Adrenal gland (tissue), 9 donors: ENCODE measurements at regions not wholly inside any gene's neighbourhood (a gene's known extent, or its start where the extent isn't known, plus 50 kb on each side); places are given as distances from the start of the nearest gene placed in this dataset.

Source experiments
- DNase-seq, 7 donors: peaks; one replicate each; pipeline ENCODE4 v3.0.0-alpha.2; 2019 to 2020
- H3K27ac ChIP-seq, 5 donors: fragments of 200-600 bp; sonication (generic) in 4 of 5; 1 replicate in 3 of 5; 2 replicates in 2 of 5; pipeline versions ENCODE4 v1.5.1 to v1.8.0; 2016 to 2020; ENCODE audit warnings: mild to moderate bottlenecking in 1 of 5
- H3K27me3 ChIP-seq: fragments of 200-600 bp; 2 replicates; pipeline ENCODE4 v1.8.0; 2021
- H3K36me3 ChIP-seq, 2 donors: fragments of 200-600 bp; replicated peaks in 1 of 2; 1 replicate in 1 of 2; 2 replicates in 1 of 2; pipeline versions ENCODE4 v1.5.1 to v1.8.0; 2018 to 2022
- H3K4me1 ChIP-seq, 2 donors: fragments of 200-600 bp; replicated peaks in 1 of 2; 1 replicate in 1 of 2; 2 replicates in 1 of 2; pipeline versions ENCODE4 v1.5.1 to v1.8.0; 2018 to 2021
- H3K4me3 ChIP-seq, 4 donors: fragments of 200-600 bp; sonication (generic) in 3 of 4; one replicate each; pipeline ENCODE4 v1.5.1; 2016 to 2018
- H3K9me3 ChIP-seq, 3 donors: fragments of 200-600 bp; sonication (generic) in 1 of 3; replicated peaks in 1 of 3; 1 replicate in 2 of 3; 2 replicates in 1 of 3; pipeline versions ENCODE4 v1.5.1 to v1.8.0; 2016 to 2021
- POLR2A ChIP-seq, 2 donors: fragments of 450-650 bp; IDR thresholded peaks; one replicate each; pipeline ENCODE4 v1.6.1; 2017; ENCODE audit warnings: antibody characterized with exemption in 2 of 2, mild to moderate bottlenecking in 2 of 2, moderate library complexity in 1 of 2
- WGBS, 4 donors: extraction: QIAGEN DNeasy Blood & Tissue Kit in 2 of 4; methylation state at CpG; one replicate each; pipeline versions ENCODE4 v1.1.5 to v1.1.7; 2013 to 2017; 5-methylcytosine and 5-hydroxymethylcytosine counted together
- intact Hi-C, 2 donors: fragments of 100-400 bp; cut with DNase I; formaldehyde crosslinking; loops; one replicate each; pipeline versions ENCODE4 v1.14.1 to v1.15.0; 2022 to 2023
- TF ChIP-seq, protein P1 (sequence below), 6 experiments: fragments of 450-650 bp in 4 of 6; fragments of 200-600 bp in 2 of 6; sonication (generic) in 1 of 6; IDR thresholded peaks; 1 replicate in 5 of 6; 2 replicates in 1 of 6; pipeline versions ENCODE4 v1.5.1 to v1.8.0; 2016 to 2021; ENCODE audit warnings: antibody characterized with exemption in 6 of 6, mild to moderate bottlenecking in 2 of 6, moderate library complexity in 1 of 6
- donor health status: healthy with polysubstance abuse.
- donor health status: Bipolar disorder and iron deficiency.
- donor health status: DM: yes; HTN: yes; CAD: no.
- donor health status: DM: no; HTN: no; CAD: no.
- donor health status: DM: no; HTN: no; CAD: no.

DNA sequence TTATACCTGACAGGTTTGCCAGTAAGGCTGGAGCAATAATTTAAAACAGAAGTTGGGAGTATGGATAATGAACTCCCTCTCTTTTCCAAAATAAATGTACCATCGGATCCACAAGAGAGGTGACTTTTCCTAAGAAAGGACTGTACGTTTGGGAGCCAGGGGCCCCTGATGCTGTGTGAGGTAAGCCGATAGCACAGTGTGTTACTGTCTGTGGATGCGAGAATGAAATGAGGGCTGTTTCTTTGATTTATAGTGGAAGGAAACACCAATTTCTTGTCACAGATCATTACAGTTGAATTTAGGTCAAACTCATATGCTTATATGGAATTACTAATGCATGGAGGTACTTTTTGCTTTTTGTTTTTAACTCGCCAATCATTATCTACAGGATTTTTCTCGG is 147.7 kb downstream of the ZNF664 start:
- WGBS, 4 donors, result 69 to 85% (median 80%) methylated on average over 6 of the region's 6 CpGs
- Histone ChIP-seq H3K9me3 (no peaks in the 10 kb centered on the region), H3K4me1 (no peaks in the 10 kb centered on the region), H3K4me3 (no peak overlapping the region), H3K27ac (no peak overlapping the region), H3K36me3 (no peaks in the 10 kb centered on the region), H3K27me3 (no peaks in the 10 kb centered on the region)
- no peak for DNase-seq
- intact Hi-C loops, result no loop called here
- no peak for TF ChIP-seq POLR2A (IDR thresholded peaks at IDR 0.05)
- TF ChIP-seq, protein P1, sequence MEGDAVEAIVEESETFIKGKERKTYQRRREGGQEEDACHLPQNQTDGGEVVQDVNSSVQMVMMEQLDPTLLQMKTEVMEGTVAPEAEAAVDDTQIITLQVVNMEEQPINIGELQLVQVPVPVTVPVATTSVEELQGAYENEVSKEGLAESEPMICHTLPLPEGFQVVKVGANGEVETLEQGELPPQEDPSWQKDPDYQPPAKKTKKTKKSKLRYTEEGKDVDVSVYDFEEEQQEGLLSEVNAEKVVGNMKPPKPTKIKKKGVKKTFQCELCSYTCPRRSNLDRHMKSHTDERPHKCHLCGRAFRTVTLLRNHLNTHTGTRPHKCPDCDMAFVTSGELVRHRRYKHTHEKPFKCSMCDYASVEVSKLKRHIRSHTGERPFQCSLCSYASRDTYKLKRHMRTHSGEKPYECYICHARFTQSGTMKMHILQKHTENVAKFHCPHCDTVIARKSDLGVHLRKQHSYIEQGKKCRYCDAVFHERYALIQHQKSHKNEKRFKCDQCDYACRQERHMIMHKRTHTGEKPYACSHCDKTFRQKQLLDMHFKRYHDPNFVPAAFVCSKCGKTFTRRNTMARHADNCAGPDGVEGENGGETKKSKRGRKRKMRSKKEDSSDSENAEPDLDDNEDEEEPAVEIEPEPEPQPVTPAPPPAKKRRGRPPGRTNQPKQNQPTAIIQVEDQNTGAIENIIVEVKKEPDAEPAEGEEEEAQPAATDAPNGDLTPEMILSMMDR (IDR thresholded peaks at IDR 0.05), result no peak

- Histone ChIP-seq H3K27me3 (no peaks in the 10 kb centered on the region), H3K27ac (no peak overlapping the region), H3K4me3 (no peak overlapping the region), H3K4me1 (no peaks in the 10 kb centered on the region), H3K9me3 (no peaks in the 10 kb centered on the region), H3K36me3 (no peaks in the 10 kb centered on the region)
- TF ChIP-seq, protein P1 (IDR thresholded peaks at IDR 0.05), result no peak
- no peak for TF ChIP-seq POLR2A (IDR thresholded peaks at IDR 0.05)
- intact Hi-C loops, result no loop called here
- WGBS, 4 donors, result 88 to 92% (median 90%) methylated on average over 9 of the region's 9 CpGs
- no peak for DNase-seq
Observed at GRCh38 chr12:124122722-124123121, 149.7 kb downstream of the ZNF664 start.

DNA sequence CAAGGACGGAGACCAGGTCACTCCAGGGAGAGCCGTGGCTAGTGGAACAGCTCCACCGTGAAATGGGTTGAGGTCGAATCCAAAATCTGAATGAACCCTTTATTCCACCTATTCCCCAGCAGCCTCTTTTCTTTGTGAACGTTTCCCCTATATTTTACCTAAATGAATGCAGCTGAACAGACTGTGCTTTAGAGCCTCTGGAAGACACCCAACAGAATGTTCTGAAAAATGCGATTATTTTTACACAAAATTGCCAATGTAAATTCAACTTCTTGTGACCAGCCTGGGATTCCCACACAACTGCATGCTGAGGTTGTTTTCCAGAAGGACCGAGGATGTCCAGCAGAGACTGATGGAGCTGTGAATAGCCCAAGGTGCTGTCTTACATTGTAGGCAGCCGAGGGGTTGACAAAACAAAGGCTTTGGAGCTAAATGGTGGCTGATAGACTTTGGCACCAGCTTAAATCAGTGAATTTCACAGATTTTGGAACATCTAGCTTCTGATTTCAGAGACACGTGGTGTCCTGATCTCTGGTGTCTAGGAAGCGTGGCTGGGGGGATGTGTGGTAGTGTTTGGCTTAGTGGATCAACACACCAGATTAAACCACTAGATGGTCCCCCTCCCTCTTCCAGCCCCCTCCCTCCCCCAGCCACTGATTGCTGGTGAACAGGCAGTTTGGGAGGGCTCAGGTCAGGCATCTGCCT is 150.4 kb downstream of the ZNF664 start:
- no peaks in the 10 kb centered on the region for H3K27me3 ChIP-seq
- H3K36me3 ChIP-seq, result no peaks in the 10 kb centered on the region
- no peaks in the 10 kb centered on the region for H3K9me3 ChIP-seq
- WGBS, 4 donors, result 74 to 83% (median 77%) methylated on average over 10 of the region's 10 CpGs
- intact Hi-C loops, result no loop called here
- DNase-seq, result no peak
- H3K27ac ChIP-seq, result no peak overlapping the region
- no peak overlapping the region for H3K4me3 ChIP-seq
- H3K4me1 ChIP-seq, result no peaks in the 10 kb centered on the region
- no peak for TF ChIP-seq POLR2A (IDR thresholded peaks at IDR 0.05)
- TF ChIP-seq, protein P1 (IDR thresholded peaks at IDR 0.05), result no peak

DNA sequence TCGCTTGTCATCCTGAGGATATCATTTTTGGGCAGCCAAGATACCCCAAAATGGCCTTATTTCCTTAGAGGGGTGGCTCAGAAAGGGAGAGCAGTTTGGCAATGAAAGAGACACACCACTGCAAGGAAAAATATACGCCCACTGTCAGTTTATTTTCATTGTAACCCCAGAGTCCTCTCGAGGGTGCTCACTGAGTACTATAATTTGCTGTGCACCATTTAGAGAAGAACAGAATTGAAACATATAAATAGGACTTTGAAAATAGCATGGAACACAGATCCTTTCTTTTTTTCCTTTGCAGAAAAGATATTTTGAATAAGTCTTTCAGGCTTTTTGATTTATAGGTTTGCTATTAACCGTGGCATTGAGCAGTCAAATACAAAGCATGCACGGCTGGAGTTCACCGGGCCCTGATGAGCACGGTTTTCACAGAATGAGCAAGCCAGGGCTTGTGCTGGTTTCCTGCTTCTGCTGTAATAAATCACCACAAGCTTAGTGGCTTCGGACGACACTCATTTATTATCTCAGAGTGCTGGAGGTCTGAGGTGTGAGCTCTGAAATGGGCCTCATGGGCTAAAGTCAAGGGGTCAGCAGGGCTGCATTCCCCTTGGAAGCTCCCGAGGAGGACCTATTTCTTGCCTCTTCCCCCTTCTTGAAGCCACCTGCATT is 152.3 kb downstream of the ZNF664 start:
- Histone ChIP-seq H3K9me3 (no peaks in the 10 kb centered on the region), H3K4me1 (no peaks in the 10 kb centered on the region), H3K4me3 (no peak overlapping the region), H3K27me3 (no peaks in the 10 kb centered on the region), H3K36me3 (no peaks in the 10 kb centered on the region), H3K27ac (no peak overlapping the region)
- TF ChIP-seq POLR2A (IDR thresholded peaks at IDR 0.05), result no peak
- TF ChIP-seq, protein P1 (IDR thresholded peaks at IDR 0.05), result no peak
- intact Hi-C loops, result no loop called here
- no peak for DNase-seq
- WGBS, 4 donors, result 37 to 55% (median 43%) methylated on average over 10 of the region's 10 CpGs
